Body of pancreas (tissue), 4 donors: ENCODE measurements at regions not wholly inside any gene's neighbourhood (a gene's known extent, or its start where the extent isn't known, plus 50 kb on each side); places are given as distances from the start of the nearest gene placed in this dataset.

Source experiments
- POLR2A ChIP-seq, 3 donors: fragments of 450-650 bp; IDR thresholded peaks; one replicate each; pipeline ENCODE4 v1.6.1; 2016; ENCODE audit warnings: antibody characterized with exemption in 3 of 3, mild to moderate bottlenecking in 2 of 3
- TF ChIP-seq, protein P1 (sequence below), 7 experiments: fragments of 450-650 bp in 4 of 7; fragments of 200-600 bp in 3 of 7; sonication (generic) in 3 of 7; IDR thresholded peaks; one replicate each; pipeline ENCODE4 v1.5.1; 2016 to 2019; ENCODE audit warnings: antibody characterized with exemption in 7 of 7

DNA sequence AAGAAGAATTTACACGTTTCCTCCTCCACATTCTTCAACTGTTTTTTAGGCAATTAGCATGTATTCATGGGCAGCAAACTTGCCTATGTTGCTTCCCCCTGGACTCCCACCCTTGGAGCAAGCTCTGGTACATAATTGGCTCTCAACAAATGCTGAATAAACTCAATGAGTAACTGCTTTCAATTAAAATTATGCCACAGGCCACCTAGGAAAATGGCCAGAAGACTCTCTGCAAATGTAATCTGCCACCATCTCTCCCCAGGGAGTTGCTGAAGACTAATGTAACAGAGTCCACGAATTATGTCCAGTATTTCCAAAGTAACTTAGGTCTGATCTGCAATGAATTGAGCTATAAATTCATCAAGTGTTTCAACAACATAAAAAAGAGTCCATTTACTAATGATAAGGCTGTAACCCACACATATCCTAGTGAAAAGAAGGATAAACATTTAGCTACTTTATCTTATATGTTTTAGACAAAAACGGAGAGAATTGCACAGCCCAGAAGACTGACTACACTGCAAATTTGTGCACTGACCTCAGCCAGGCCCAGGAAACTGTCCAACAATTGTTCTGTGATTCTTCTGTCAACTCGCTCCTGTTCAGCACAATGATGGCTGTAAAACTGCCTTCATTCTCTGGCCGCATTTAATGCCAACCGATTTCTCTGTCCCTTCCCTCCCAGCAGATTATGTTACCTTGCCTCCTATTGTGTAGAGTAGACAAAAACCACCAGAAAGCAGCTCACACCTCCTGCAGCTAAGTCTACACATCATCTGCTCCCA lies 808.6 kb upstream of the ARGLU1 start:
- TF ChIP-seq POLR2A (IDR thresholded peaks at IDR 0.05) = no peak
- TF ChIP-seq, protein P1, sequence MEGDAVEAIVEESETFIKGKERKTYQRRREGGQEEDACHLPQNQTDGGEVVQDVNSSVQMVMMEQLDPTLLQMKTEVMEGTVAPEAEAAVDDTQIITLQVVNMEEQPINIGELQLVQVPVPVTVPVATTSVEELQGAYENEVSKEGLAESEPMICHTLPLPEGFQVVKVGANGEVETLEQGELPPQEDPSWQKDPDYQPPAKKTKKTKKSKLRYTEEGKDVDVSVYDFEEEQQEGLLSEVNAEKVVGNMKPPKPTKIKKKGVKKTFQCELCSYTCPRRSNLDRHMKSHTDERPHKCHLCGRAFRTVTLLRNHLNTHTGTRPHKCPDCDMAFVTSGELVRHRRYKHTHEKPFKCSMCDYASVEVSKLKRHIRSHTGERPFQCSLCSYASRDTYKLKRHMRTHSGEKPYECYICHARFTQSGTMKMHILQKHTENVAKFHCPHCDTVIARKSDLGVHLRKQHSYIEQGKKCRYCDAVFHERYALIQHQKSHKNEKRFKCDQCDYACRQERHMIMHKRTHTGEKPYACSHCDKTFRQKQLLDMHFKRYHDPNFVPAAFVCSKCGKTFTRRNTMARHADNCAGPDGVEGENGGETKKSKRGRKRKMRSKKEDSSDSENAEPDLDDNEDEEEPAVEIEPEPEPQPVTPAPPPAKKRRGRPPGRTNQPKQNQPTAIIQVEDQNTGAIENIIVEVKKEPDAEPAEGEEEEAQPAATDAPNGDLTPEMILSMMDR (IDR thresholded peaks at IDR 0.05) = no peak
